H9 (cell line): ENCODE measurements at regions not wholly inside any gene's neighbourhood (a gene's known extent, or its start where the extent isn't known, plus 50 kb on each side); places are given as distances from the start of the nearest gene placed in this dataset.

Source experiments
- DNase-seq: peaks from one replicate; pipeline ENCODE4 v3.0.0-alpha.2; 2017
- H2AFZ ChIP-seq: one replicate; pipeline ENCODE4 v1.6.1; 2013; ENCODE audit warnings: mild to moderate bottlenecking, low read length, control low read depth, moderate library complexity
- H2AK5ac ChIP-seq: 2 replicates; pipeline ENCODE4 v1.6.1; 2013; ENCODE audit warnings: low read length, control low read depth, mixed read lengths; ENCODE audit not compliant: insufficient read length
- H2BK120ac ChIP-seq: one replicate; pipeline ENCODE4 v1.6.1; 2013; ENCODE audit warnings: low read depth, mild to moderate bottlenecking, low read length, control low read depth, inconsistent platforms; ENCODE audit not compliant: poor library complexity, severe bottlenecking
- H2BK12ac ChIP-seq: 2 replicates; pipeline ENCODE4 v1.6.1; 2013; ENCODE audit warnings: low read length, control low read depth, mixed read lengths, low read depth; ENCODE audit not compliant: insufficient read length
- H2BK15ac ChIP-seq: 2 replicates; pipeline ENCODE4 v1.6.1; 2013; ENCODE audit warnings: low read depth, low read length, control low read depth
- H2BK20ac ChIP-seq: one replicate; pipeline ENCODE4 v1.6.1; 2013; ENCODE audit warnings: low read depth, mild to moderate bottlenecking, low read length, control low read depth, inconsistent platforms; ENCODE audit not compliant: poor library complexity, severe bottlenecking
- H2BK5ac ChIP-seq: 2 replicates; pipeline ENCODE4 v1.6.1; 2013; ENCODE audit warnings: low read length, control low read depth, mixed read lengths; ENCODE audit not compliant: insufficient read length
- H3K14ac ChIP-seq: 2 replicates; pipeline ENCODE4 v1.6.1; 2013; ENCODE audit warnings: low read length, control low read depth; ENCODE audit not compliant: insufficient read depth
- H3K18ac ChIP-seq: 2 replicates; pipeline ENCODE4 v1.6.1; 2013; ENCODE audit warnings: low read depth, mild to moderate bottlenecking, mixed read lengths, low read length, control low read depth; ENCODE audit not compliant: insufficient read length
- H3K23ac ChIP-seq: 2 replicates; pipeline ENCODE4 v1.6.1; 2013; ENCODE audit warnings: low read length, control low read depth, mixed read lengths, low read depth; ENCODE audit not compliant: insufficient read length
- H3K23me2 ChIP-seq: 2 replicates; pipeline ENCODE4 v1.6.1; 2013; ENCODE audit warnings: low read depth, mild to moderate bottlenecking, mixed read lengths, low read length, control low read depth; ENCODE audit not compliant: insufficient read length, poor library complexity, severe bottlenecking
- H3K27ac ChIP-seq: 2 replicates; pipeline ENCODE4 v1.5.1; 2013; ENCODE audit warnings: low read length, control low read depth, mixed read lengths, low read depth; ENCODE audit not compliant: insufficient read length
- H3K27me3 ChIP-seq: 2 replicates; pipeline ENCODE4 v1.6.1; 2013; ENCODE audit warnings: low read length, control low read depth, inconsistent platforms; ENCODE audit not compliant: insufficient read depth
- H3K4ac ChIP-seq: 2 replicates; pipeline ENCODE4 v1.6.1; 2013; ENCODE audit warnings: low read depth, mild to moderate bottlenecking, control low read depth, inconsistent platforms, low read length, moderate library complexity
- H3K4me1 ChIP-seq: 2 replicates; pipeline ENCODE4 v1.6.1; 2013; ENCODE audit warnings: low read length, control low read depth, inconsistent platforms; ENCODE audit not compliant: insufficient read depth
- H3K4me2 ChIP-seq: 2 replicates; pipeline ENCODE4 v1.6.1; 2013; ENCODE audit warnings: low read length, control low read depth, mixed read lengths; ENCODE audit not compliant: insufficient read length, insufficient read depth
- H3K56ac ChIP-seq: 2 replicates; pipeline ENCODE4 v1.6.1; 2013; ENCODE audit warnings: low read depth, mild to moderate bottlenecking, mixed read lengths, low read length, control low read depth; ENCODE audit not compliant: insufficient read length
- H3K79me1 ChIP-seq: 2 replicates; pipeline ENCODE4 v1.6.1; 2013; ENCODE audit warnings: low read depth, mild to moderate bottlenecking, moderate library complexity, low read length, control low read depth, inconsistent platforms; ENCODE audit not compliant: insufficient read depth, poor library complexity, severe bottlenecking
- H3K79me2 ChIP-seq: 2 replicates; pipeline ENCODE4 v1.6.1; 2013; ENCODE audit warnings: low read length, control low read depth, inconsistent platforms; ENCODE audit not compliant: insufficient read depth
- H3K9ac ChIP-seq: 2 replicates; pipeline ENCODE4 v1.6.1; 2013; ENCODE audit warnings: low read length, control low read depth, mixed read lengths; ENCODE audit not compliant: insufficient read length; ENCODE audit errors: extremely low read depth
- H3K9me3 ChIP-seq: one replicate; pipeline ENCODE4 v1.6.1; 2013; ENCODE audit warnings: low read depth, low read length, inconsistent platforms; ENCODE audit not compliant: control insufficient read depth
- H3T11ph ChIP-seq: one replicate; pipeline ENCODE4 v1.6.1; 2013; ENCODE audit warnings: mild to moderate bottlenecking, low read length, control low read depth, inconsistent platforms
- H4K20me1 ChIP-seq: one replicate; pipeline ENCODE4 v1.6.1; 2013; ENCODE audit not compliant: control insufficient read depth, insufficient read length, insufficient read depth
- H4K5ac ChIP-seq: 2 replicates; pipeline ENCODE4 v1.6.1; 2013; ENCODE audit warnings: low read depth, mild to moderate bottlenecking, mixed read lengths, low read length, control low read depth; ENCODE audit not compliant: insufficient read length
- H4K8ac ChIP-seq: replicated peaks from 2 replicates; pipeline ENCODE4 v1.6.1; 2013; ENCODE audit warnings: low read length, control low read depth, mixed read lengths, low read depth; ENCODE audit not compliant: insufficient read length
- H4K91ac ChIP-seq: 2 replicates; pipeline ENCODE4 v1.6.1; 2013; ENCODE audit warnings: low read depth, mild to moderate bottlenecking, moderate library complexity, mixed read lengths, low read length, control low read depth; ENCODE audit not compliant: insufficient read length
- H3K27ac Mint-ChIP-seq, 3 experiments: 2 replicates in 2 of 3; 3 replicates in 1 of 3; pipeline ENCODE4 v1.8.0; 2020 to 2021; ENCODE audit warnings: mixed read lengths in 3 of 3, mild to moderate bottlenecking in 1 of 3, moderate library complexity in 1 of 3
- H3K27me3 Mint-ChIP-seq: 2 replicates; pipeline ENCODE4 v1.8.0; 2021; ENCODE audit warnings: low read depth, mild to moderate bottlenecking, moderate library complexity, mixed read lengths
- H3K36me3 Mint-ChIP-seq, 3 experiments: 2 replicates in 2 of 3; 3 replicates in 1 of 3; pipeline ENCODE4 v1.8.0; 2020 to 2021; ENCODE audit warnings: low read depth in 3 of 3, mixed read lengths in 3 of 3; ENCODE audit not compliant: insufficient read depth in 1 of 3
- H3K4me1 Mint-ChIP-seq, 2 experiments: 2 replicates each; pipeline ENCODE4 v1.8.0; 2020; ENCODE audit warnings: mixed read lengths in 2 of 2
- H3K4me3 Mint-ChIP-seq, 2 experiments: 2 replicates in 1 of 2; 3 replicates in 1 of 2; pipeline ENCODE4 v1.8.0; 2020 to 2021; ENCODE audit warnings: mild to moderate bottlenecking in 2 of 2, mixed read lengths in 2 of 2, moderate library complexity in 1 of 2
- H3K9me3 Mint-ChIP-seq, 2 experiments: 2 replicates in 1 of 2; 3 replicates in 1 of 2; pipeline ENCODE4 v1.8.0; 2020; ENCODE audit warnings: mild to moderate bottlenecking in 2 of 2, mixed read lengths in 2 of 2, moderate library complexity in 1 of 2
- WGBS: extraction: QIAGEN DNeasy Blood & Tissue Kit; methylation state at CpG from one replicate; pipeline ENCODE4 v1.1.7; 2013; ENCODE audit warnings: missing lambda C conversion rate, low lambda C conversion rate, mixed read lengths; ENCODE audit not compliant: insufficient read length; ENCODE audit errors: extremely low coverage; 5-methylcytosine and 5-hydroxymethylcytosine counted together
- TF ChIP-seq, protein P1 (sequence below): fragments of 200-600 bp; sonication (generic); conservative IDR thresholded peaks from 3 replicates; pipeline ENCODE4 v1.8.0; 2021; ENCODE audit warnings: antibody characterized with exemption, mild to moderate bottlenecking

DNA sequence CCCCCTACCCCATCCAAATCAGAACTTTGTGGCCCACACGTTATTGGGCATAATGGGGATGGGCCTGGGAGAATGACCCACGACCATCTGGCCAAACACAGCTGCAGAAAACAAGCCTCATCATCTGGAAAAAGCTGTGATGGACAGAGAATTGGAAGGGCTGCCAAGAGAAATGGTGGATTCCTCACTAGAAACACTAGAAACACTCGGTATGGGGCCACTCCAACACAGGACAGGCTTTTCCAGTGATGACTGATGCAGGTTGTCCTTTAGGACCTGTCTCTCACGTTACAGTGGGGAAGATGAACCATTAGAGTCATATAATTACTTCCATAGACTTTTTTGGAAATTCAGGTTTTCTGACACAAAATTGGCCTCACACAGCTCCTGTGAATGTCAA, 172.4 kb upstream of the TARS1 start:
- TF ChIP-seq, protein P1, sequence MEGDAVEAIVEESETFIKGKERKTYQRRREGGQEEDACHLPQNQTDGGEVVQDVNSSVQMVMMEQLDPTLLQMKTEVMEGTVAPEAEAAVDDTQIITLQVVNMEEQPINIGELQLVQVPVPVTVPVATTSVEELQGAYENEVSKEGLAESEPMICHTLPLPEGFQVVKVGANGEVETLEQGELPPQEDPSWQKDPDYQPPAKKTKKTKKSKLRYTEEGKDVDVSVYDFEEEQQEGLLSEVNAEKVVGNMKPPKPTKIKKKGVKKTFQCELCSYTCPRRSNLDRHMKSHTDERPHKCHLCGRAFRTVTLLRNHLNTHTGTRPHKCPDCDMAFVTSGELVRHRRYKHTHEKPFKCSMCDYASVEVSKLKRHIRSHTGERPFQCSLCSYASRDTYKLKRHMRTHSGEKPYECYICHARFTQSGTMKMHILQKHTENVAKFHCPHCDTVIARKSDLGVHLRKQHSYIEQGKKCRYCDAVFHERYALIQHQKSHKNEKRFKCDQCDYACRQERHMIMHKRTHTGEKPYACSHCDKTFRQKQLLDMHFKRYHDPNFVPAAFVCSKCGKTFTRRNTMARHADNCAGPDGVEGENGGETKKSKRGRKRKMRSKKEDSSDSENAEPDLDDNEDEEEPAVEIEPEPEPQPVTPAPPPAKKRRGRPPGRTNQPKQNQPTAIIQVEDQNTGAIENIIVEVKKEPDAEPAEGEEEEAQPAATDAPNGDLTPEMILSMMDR, result no peak
- H2BK12ac ChIP-seq, result no peak overlapping the region
- no peak for DNase-seq
- WGBS, result no CpG with 5 or more reads among the region's 4 CpGs
- no peak overlapping the region for H4K91ac ChIP-seq
- H2BK15ac ChIP-seq, result no peak overlapping the region
- no peaks in the 10 kb centered on the region for H3K4me1 ChIP-seq
- no peak overlapping the region for H3K18ac ChIP-seq
- Mint-ChIP-seq H3K36me3 (peaks cover 0 to 9% (median 1%) of the 10 kb centered on the region in 3 experiments; a peak in 2 of 7 replicates), H3K4me3 (no peak overlapping the region), H3K27me3 (no peaks in the 10 kb centered on the region), H3K27ac (peak overlapping the region in 1 of 3 experiments; percentile 44; a peak in 1 of 7 replicates), H3K4me1 (no peaks in the 10 kb centered on the region), H3K9me3 (peaks cover 11 to 13% of the 10 kb centered on the region in 2 experiments)
- H2BK5ac ChIP-seq, result no peak overlapping the region
- no peak overlapping the region for H3K27ac ChIP-seq
- H3K9me3 ChIP-seq, result no peaks in the 10 kb centered on the region
- H3K56ac ChIP-seq, result no peak overlapping the region
- no peak overlapping the region for H2AK5ac ChIP-seq
- H2AFZ ChIP-seq, result no peak overlapping the region
- H3K4ac ChIP-seq, result no peak overlapping the region
- no peaks in the 10 kb centered on the region for H3K27me3 ChIP-seq
- H3K23ac ChIP-seq, result no peak overlapping the region
- no peak overlapping the region for H3K9ac ChIP-seq
- no peaks in the 10 kb centered on the region for H3K79me1 ChIP-seq
- H4K5ac ChIP-seq, result no peak overlapping the region
- H4K20me1 ChIP-seq, result no peaks in the 10 kb centered on the region
- H3T11ph ChIP-seq, result no peak overlapping the region
- H2BK120ac ChIP-seq, result no peak overlapping the region
- no peak overlapping the region for H3K14ac ChIP-seq
- no peak overlapping the region for H2BK20ac ChIP-seq
- H4K8ac ChIP-seq, result no peak overlapping the region
- no peaks in the 10 kb centered on the region for H3K23me2 ChIP-seq
- no peaks in the 10 kb centered on the region for H3K79me2 ChIP-seq
- H3K4me2 ChIP-seq, result no peak overlapping the region
